ENCODE measurements at regions not wholly inside any gene's neighbourhood (a gene's known extent, or its start where the extent isn't known, plus 50 kb on each side); places are given as distances from the start of the nearest gene placed in this dataset.

DNA sequence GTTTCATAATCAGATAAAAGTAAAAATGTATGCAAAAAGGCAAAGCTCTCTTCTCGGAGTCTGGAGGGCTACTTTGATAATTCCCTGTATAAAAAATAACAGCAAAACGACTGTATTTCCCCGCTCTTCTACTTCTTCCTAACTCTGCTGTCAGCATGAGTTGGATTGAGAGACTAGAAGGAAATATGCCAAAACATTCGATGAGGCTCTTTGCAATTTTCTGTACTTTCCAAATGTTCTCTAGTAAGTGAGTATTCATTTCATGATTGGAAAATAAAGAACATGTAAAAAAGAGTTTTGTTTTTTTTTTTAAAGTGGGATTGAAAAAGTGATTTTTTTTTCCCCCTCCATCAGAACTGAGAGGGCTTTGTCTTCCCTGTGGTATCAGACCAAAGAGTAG is 677.5 kb downstream of the ACTL7B start:
- Histone ChIP-seq H3K9ac (ENCODE audit: low read depth, low read length) (no peak overlapping the region), H3K27ac (ENCODE audit: low read depth, low read length) (no peak overlapping the region), H3K9me3 (ENCODE audit: control insufficient read depth, insufficient read depth, low read length) (no peaks in the 10 kb centered on the region)

DNA sequence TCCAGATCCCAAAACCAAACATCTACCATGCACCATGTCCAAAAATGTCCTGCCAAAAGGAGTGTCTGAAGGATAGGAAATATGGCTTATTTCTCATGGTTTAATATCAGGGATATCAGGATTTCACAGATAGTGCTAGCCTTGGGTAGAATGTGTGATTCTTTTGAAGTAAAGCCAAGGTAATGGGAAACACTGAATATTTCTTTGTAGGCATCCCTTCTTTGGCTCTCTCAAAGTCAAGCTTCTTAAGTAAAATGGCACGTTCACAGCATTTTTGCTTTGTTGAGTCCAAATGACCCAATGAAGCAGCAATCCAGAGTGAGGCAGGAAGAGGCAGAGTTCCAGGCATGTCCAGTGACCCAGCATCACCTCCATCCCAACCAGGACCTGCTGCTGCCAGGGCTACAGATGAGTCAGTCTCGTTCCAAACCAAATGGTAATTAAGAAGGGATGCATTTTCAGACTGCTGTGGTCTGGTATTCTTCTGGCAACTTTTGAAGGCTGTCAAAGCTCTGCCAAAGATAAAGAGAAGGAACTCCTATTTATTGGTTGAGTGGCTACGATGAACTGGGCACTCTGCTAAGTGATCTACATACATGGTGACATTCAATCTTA is 678.8 kb upstream of the KLF4 start:
- Histone ChIP-seq H3K4me3 (ENCODE audit: low read depth, low read length) (no peak overlapping the region), H3K27me3 (ENCODE audit: control insufficient read depth, insufficient read depth, low read length) (no peaks in the 10 kb centered on the region)

More for the DNA sequence above, 677.5 kb downstream of the ACTL7B start:
- no peak overlapping the region for H3K4me3 ChIP-seq (ENCODE audit: low read depth, low read length)
- H3K4me1 ChIP-seq (ENCODE audit: control insufficient read depth, insufficient read depth, low read length), result no peaks in the 10 kb centered on the region
- H3K27me3 ChIP-seq (ENCODE audit: control insufficient read depth, insufficient read depth, low read length), result no peaks in the 10 kb centered on the region
- no peaks in the 10 kb centered on the region for H3K36me3 ChIP-seq (ENCODE audit: control insufficient read depth, insufficient read depth, low read length)

GRCh38 chr9:108167136-108167900 is 677.7 kb upstream of the KLF4 start:
- Histone ChIP-seq H3K9me3 (ENCODE audit: control insufficient read depth, insufficient read depth, low read length) (no peaks in the 10 kb centered on the region), H3K27me3 (ENCODE audit: control insufficient read depth, insufficient read depth, low read length) (no peaks in the 10 kb centered on the region), H3K4me3 (ENCODE audit: low read depth, low read length) (no peak overlapping the region), H3K27ac (ENCODE audit: low read depth, low read length) (no peak overlapping the region), H3K9ac (ENCODE audit: low read depth, low read length) (no peak overlapping the region), H3K36me3 (ENCODE audit: control insufficient read depth, insufficient read depth, low read length) (no peaks in the 10 kb centered on the region), H3K4me1 (ENCODE audit: control insufficient read depth, insufficient read depth, low read length) (peaks cover 7% of the 10 kb centered on the region; the same call in 1 of the 2 replicates)

More for the DNA sequence above, 678.8 kb upstream of the KLF4 start:
- Histone ChIP-seq H3K9ac (ENCODE audit: low read depth, low read length) (no peak overlapping the region), H3K9me3 (ENCODE audit: control insufficient read depth, insufficient read depth, low read length) (no peaks in the 10 kb centered on the region), H3K4me1 (ENCODE audit: control insufficient read depth, insufficient read depth, low read length) (peaks cover 5% of the 10 kb centered on the region; the same call in 1 of the 2 replicates), H3K36me3 (ENCODE audit: control insufficient read depth, insufficient read depth, low read length) (no peaks in the 10 kb centered on the region), H3K27ac (ENCODE audit: low read depth, low read length) (no peak overlapping the region)

DNA sequence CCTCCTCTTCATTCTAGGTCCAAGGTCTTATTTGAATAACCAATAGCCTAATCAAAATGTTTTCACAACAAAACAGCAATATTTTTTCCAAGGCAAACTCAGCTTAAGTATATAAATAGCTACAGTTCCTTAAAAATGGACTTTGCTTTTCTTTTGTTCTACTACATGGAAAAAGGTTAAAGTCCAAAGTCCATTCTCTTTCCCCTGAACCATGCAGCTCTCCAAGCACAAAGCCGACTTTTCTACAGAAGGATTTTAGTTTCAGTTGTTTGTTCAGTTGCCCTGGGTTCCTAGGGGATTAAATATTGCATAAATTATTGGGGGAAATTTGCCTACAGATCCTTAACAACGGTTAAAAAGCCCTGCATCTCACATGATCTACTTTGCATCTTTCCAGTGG is 677.0 kb upstream of the KLF4 start:
- no peak overlapping the region for H3K27ac ChIP-seq (ENCODE audit: low read depth, low read length)
- H3K9ac ChIP-seq (ENCODE audit: low read depth, low read length), result no peak overlapping the region
- H3K4me3 ChIP-seq (ENCODE audit: low read depth, low read length), result no peak overlapping the region
- H3K36me3 ChIP-seq (ENCODE audit: control insufficient read depth, insufficient read depth, low read length), result no peaks in the 10 kb centered on the region
- peaks cover 7% of the 10 kb centered on the region; the same call in 1 of the 2 replicates for H3K4me1 ChIP-seq (ENCODE audit: control insufficient read depth, insufficient read depth, low read length)
- no peaks in the 10 kb centered on the region for H3K27me3 ChIP-seq (ENCODE audit: control insufficient read depth, insufficient read depth, low read length)
- H3K9me3 ChIP-seq (ENCODE audit: control insufficient read depth, insufficient read depth, low read length), result no peaks in the 10 kb centered on the region

DNA sequence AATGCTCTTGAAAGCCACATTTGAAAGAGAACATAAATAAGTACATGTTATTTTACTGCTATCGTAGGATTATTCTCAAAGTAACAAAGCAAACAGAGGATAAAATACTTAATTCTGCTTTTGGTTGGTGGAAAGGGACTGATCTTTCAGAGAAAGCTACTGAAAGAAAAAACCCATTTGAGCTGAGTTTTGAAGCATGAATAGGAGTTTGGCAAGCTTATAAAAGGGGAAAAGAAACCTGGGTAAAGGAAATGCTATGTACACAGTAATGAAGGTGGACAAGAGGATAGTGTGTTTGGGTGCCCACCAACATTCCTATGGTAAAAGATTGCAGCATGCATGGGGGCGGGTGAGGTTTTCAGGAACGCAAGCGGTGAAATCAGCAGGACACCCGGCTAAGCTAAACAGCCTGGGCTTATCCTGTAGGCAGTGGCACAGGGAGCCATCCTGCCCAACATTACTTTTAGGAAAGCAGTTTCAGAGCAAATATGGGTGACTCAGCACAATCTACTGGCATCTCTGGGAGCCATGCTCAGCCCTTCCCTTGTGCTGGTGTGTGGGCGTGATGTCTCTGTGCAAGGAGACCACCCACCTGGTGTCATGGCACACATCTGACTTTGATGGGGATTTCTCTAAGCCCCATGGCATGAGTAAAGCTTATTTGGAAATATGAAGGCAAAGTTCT is 673.9 kb upstream of the KLF4 start:
- Histone ChIP-seq H3K4me3 (ENCODE audit: low read depth, low read length) (no peak overlapping the region), H3K36me3 (ENCODE audit: control insufficient read depth, insufficient read depth, low read length) (no peaks in the 10 kb centered on the region), H3K27me3 (ENCODE audit: control insufficient read depth, insufficient read depth, low read length) (no peaks in the 10 kb centered on the region), H3K27ac (ENCODE audit: low read depth, low read length) (no peak overlapping the region), H3K9ac (ENCODE audit: low read depth, low read length) (no peak overlapping the region), H3K9me3 (ENCODE audit: control insufficient read depth, insufficient read depth, low read length) (no peaks in the 10 kb centered on the region), H3K4me1 (ENCODE audit: control insufficient read depth, insufficient read depth, low read length) (peaks cover 7% of the 10 kb centered on the region; the same call in 1 of the 2 replicates)

DNA sequence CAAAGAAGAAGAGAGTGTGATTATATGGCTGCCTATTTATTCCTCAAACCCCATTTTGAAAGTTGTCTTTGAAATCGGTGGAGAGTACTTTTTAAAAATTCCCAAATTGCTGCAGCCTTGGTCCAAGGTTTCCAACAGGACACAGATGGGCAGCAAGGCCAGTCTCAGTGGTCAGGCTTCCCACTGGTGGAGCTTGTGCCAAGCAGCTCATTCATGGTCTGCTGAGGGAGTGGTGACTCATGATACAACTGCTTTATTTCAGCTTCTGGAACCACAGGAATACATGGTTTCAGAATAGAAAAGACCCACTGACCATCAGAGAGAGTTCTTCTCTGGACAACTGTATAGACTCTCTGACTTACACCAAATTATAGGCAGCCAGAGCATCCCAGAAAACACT is 673.1 kb upstream of the KLF4 start:
- Histone ChIP-seq H3K4me1 (ENCODE audit: control insufficient read depth, insufficient read depth, low read length) (peaks cover 7% of the 10 kb centered on the region; the same call in 1 of the 2 replicates), H3K4me3 (ENCODE audit: low read depth, low read length) (no peak overlapping the region), H3K27me3 (ENCODE audit: control insufficient read depth, insufficient read depth, low read length) (no peaks in the 10 kb centered on the region), H3K36me3 (ENCODE audit: control insufficient read depth, insufficient read depth, low read length) (no peaks in the 10 kb centered on the region), H3K9ac (ENCODE audit: low read depth, low read length) (no peak overlapping the region), H3K9me3 (ENCODE audit: control insufficient read depth, insufficient read depth, low read length) (no peaks in the 10 kb centered on the region), H3K27ac (ENCODE audit: low read depth, low read length) (no peak overlapping the region)

DNA sequence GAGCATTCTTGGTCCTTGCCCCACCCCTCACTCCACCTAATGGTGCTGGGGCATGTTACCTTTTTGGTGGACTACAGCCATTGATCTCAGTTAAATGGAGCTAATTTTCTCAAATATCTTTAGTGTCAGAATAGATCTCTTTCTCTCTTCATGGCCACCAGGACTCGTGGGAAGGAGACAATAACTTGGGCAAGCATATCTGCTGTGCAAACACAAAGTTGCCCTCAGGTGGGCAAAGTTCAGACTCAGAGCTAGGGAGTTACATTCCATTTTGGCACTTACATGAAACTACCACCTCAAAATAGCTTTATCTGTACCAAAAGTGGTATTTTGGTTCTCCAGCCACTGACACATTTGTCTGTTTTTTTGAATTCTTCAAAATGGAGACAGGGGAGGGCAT is 671.9 kb upstream of the KLF4 start:
- no peaks in the 10 kb centered on the region for H3K27me3 ChIP-seq (ENCODE audit: control insufficient read depth, insufficient read depth, low read length)
- H3K36me3 ChIP-seq (ENCODE audit: control insufficient read depth, insufficient read depth, low read length), result no peaks in the 10 kb centered on the region
- H3K9me3 ChIP-seq (ENCODE audit: control insufficient read depth, insufficient read depth, low read length), result no peaks in the 10 kb centered on the region
- H3K4me1 ChIP-seq (ENCODE audit: control insufficient read depth, insufficient read depth, low read length), result peaks cover 7% of the 10 kb centered on the region; the same call in 1 of the 2 replicates
- H3K9ac ChIP-seq (ENCODE audit: low read depth, low read length), result no peak overlapping the region
- H3K27ac ChIP-seq (ENCODE audit: low read depth, low read length), result no peak overlapping the region
- H3K4me3 ChIP-seq (ENCODE audit: low read depth, low read length), result no peak overlapping the region

DNA sequence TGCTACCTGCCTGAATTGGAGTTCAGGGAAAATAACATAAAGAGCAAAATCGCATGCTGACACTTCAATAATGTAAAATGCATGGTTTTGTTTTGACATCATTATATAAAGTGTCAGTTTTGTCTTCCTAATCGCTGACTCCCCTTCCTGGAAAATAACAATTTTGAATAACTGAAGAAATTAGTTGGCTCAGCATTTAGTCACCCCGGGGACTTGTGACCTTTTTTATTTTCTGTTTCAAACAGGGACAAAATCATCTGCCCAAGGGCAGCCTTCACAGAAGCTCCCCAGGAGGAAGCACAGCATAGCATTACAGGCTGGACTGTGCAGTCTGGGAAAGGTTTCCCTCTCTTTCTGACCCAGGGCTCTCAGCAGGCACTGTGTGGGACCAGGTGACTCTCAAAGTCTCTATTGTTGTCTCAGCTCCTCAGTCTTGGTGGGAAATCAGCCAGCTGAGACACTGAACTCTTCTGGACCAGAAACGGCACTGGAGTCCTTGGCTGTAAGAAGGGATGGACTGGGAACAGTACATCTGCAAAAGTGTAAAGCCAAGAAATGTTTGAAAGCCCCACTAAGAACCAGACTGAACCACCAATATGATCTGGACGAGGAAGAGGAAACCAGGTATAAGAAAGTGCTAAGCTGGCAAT is 671.3 kb upstream of the KLF4 start:
- H3K36me3 ChIP-seq (ENCODE audit: control insufficient read depth, insufficient read depth, low read length), result no peaks in the 10 kb centered on the region
- H3K9ac ChIP-seq (ENCODE audit: low read depth, low read length), result no peak overlapping the region
- H3K27ac ChIP-seq (ENCODE audit: low read depth, low read length), result no peak overlapping the region
- H3K27me3 ChIP-seq (ENCODE audit: control insufficient read depth, insufficient read depth, low read length), result no peaks in the 10 kb centered on the region
- H3K4me1 ChIP-seq (ENCODE audit: control insufficient read depth, insufficient read depth, low read length), result peaks cover 7% of the 10 kb centered on the region; the same call in 1 of the 2 replicates
- H3K4me3 ChIP-seq (ENCODE audit: low read depth, low read length), result no peak overlapping the region
- no peaks in the 10 kb centered on the region for H3K9me3 ChIP-seq (ENCODE audit: control insufficient read depth, insufficient read depth, low read length)

GRCh38 chr9:108160039-108160438 is 670.5 kb upstream of the KLF4 start:
- H3K27ac ChIP-seq (ENCODE audit: low read depth, low read length), result no peak overlapping the region
- peaks cover 7% of the 10 kb centered on the region; the same call in 1 of the 2 replicates for H3K4me1 ChIP-seq (ENCODE audit: control insufficient read depth, insufficient read depth, low read length)
- no peak overlapping the region for H3K4me3 ChIP-seq (ENCODE audit: low read depth, low read length)
- no peaks in the 10 kb centered on the region for H3K27me3 ChIP-seq (ENCODE audit: control insufficient read depth, insufficient read depth, low read length)
- H3K9me3 ChIP-seq (ENCODE audit: control insufficient read depth, insufficient read depth, low read length), result no peaks in the 10 kb centered on the region
- H3K36me3 ChIP-seq (ENCODE audit: control insufficient read depth, insufficient read depth, low read length), result no peaks in the 10 kb centered on the region
- H3K9ac ChIP-seq (ENCODE audit: low read depth, low read length), result no peak overlapping the region

- H3K27me3 ChIP-seq (ENCODE audit: control insufficient read depth, insufficient read depth, low read length), result no peaks in the 10 kb centered on the region
- H3K36me3 ChIP-seq (ENCODE audit: control insufficient read depth, insufficient read depth, low read length), result no peaks in the 10 kb centered on the region
- H3K27ac ChIP-seq (ENCODE audit: low read depth, low read length), result no peak overlapping the region
- H3K4me3 ChIP-seq (ENCODE audit: low read depth, low read length), result no peak overlapping the region
- H3K9ac ChIP-seq (ENCODE audit: low read depth, low read length), result no peak overlapping the region
- no peaks in the 10 kb centered on the region for H3K9me3 ChIP-seq (ENCODE audit: control insufficient read depth, insufficient read depth, low read length)
- peaks cover 3% of the 10 kb centered on the region; the same call in 1 of the 2 replicates for H3K4me1 ChIP-seq (ENCODE audit: control insufficient read depth, insufficient read depth, low read length)
These were observed 668.8 kb upstream of the KLF4 start for GRCh38 chr9:108158236-108158995.

All from HUES48 (cell line).